GM19328 (cell line): ENCODE measurements at regions not wholly inside any gene's neighbourhood (a gene's known extent, or its start where the extent isn't known, plus 50 kb on each side); places are given as distances from the start of the nearest gene placed in this dataset.
"Not testable (repeated sequence)": the region's sequence is repeated elsewhere in the genome, so short reads cannot be mapped to it uniquely, and the experiment has no call there.

ENCODE experiments used
- ATAC-seq: cut with Tn5 transposase; IDR thresholded peaks from one replicate; pipeline ENCODE4 v1.9.1; 2021; ENCODE audit warnings: mild to moderate bottlenecking, moderate library complexity; ENCODE audit not compliant: unreplicated experiment

GRCh38 chr1:217140041-217140901 lies 417.0 kb upstream of the ESRRG start:
- ATAC-seq, result no peak

GRCh38 chr1:217139513-217139912 lies 416.3 kb upstream of the ESRRG start:
- no peak for ATAC-seq

- no peak for ATAC-seq
Measured at GRCh38 chr1:217138799-217139466, 415.7 kb upstream of the ESRRG start.

- ATAC-seq, result no peak
Measured at GRCh38 chr1:217138173-217138765, 415.0 kb upstream of the ESRRG start.

- ATAC-seq, result no peak
Measured at GRCh38 chr1:217137210-217137881, 414.1 kb upstream of the ESRRG start.

GRCh38 chr1:217136895-217137205 lies 413.6 kb upstream of the ESRRG start:
- ATAC-seq, result no peak

- ATAC-seq, result no peak
Measured at GRCh38 chr1:217135987-217136894, 413.0 kb upstream of the ESRRG start.

GRCh38 chr1:217135569-217135915 lies 412.3 kb upstream of the ESRRG start:
- no peak for ATAC-seq

GRCh38 chr1:217134857-217135568 lies 411.8 kb upstream of the ESRRG start:
- no peak for ATAC-seq

GRCh38 chr1:217133958-217134856 lies 411.0 kb upstream of the ESRRG start:
- ATAC-seq, result no peak

GRCh38 chr1:217133092-217133491 lies 409.9 kb upstream of the ESRRG start:
- ATAC-seq, result no peak

- ATAC-seq, result not testable (repeated sequence)
Measured at GRCh38 chr1:217123340-217123739, 400.1 kb upstream of the ESRRG start.

- no peak for ATAC-seq
Measured at GRCh38 chr1:217117973-217118465, 394.8 kb upstream of the ESRRG start.

GRCh38 chr1:217115404-217116380 lies 392.5 kb upstream of the ESRRG start:
- ATAC-seq, result no peak

GRCh38 chr1:217109928-217110327 lies 386.7 kb upstream of the ESRRG start:
- ATAC-seq, result no peak

GRCh38 chr1:217106231-217106901 lies 383.1 kb upstream of the ESRRG start:
- ATAC-seq, result no peak

GRCh38 chr1:217105437-217105836 lies 382.2 kb upstream of the ESRRG start:
- no peak for ATAC-seq
